Mesendoderm (in vitro differentiated cells): ENCODE measurements at regions not wholly inside any gene's neighbourhood (a gene's known extent, or its start where the extent isn't known, plus 50 kb on each side); places are given as distances from the start of the nearest gene placed in this dataset.
A peak's percentile ranks its signal among the peaks of the same experiment; 100 is the strongest.

ENCODE experiments used
- DNase-seq: peaks from one replicate; pipeline ENCODE4 v3.0.0; 2013
- H2AK5ac ChIP-seq: 2 replicates; pipeline ENCODE4 v1.6.1; 2013; ENCODE audit warnings: low read length, inconsistent platforms
- H2BK120ac ChIP-seq: 2 replicates; pipeline ENCODE4 v1.6.1; 2013; ENCODE audit warnings: low read depth, mild to moderate bottlenecking, low read length, moderate library complexity, mixed read lengths
- H2BK15ac ChIP-seq: replicated peaks from 2 replicates; pipeline ENCODE4 v1.6.1; 2013; ENCODE audit warnings: low read depth, mild to moderate bottlenecking, moderate library complexity
- H2BK5ac ChIP-seq: 2 replicates; pipeline ENCODE4 v1.6.1; 2013; ENCODE audit warnings: low read length, inconsistent platforms
- H3K18ac ChIP-seq: 2 replicates; pipeline ENCODE4 v1.6.1; 2013; ENCODE audit warnings: mild to moderate bottlenecking, low read length, mixed read lengths
- H3K23ac ChIP-seq: one replicate; pipeline ENCODE4 v1.6.1; 2013; ENCODE audit warnings: low read length
- H3K27ac ChIP-seq: 2 replicates; pipeline ENCODE4 v1.5.1; 2013; ENCODE audit warnings: low read depth, mild to moderate bottlenecking, inconsistent platforms, low read length, moderate library complexity
- H3K27me3 ChIP-seq: 2 replicates; pipeline ENCODE4 v1.6.1; 2013; ENCODE audit warnings: low read length, control low read depth, mild to moderate bottlenecking, inconsistent platforms; ENCODE audit not compliant: insufficient read depth, poor library complexity
- H3K36me3 ChIP-seq: 2 replicates; pipeline ENCODE4 v1.6.1; 2013; ENCODE audit warnings: low read length, inconsistent platforms; ENCODE audit not compliant: control insufficient read depth, insufficient read depth
- H3K4ac ChIP-seq: one replicate; pipeline ENCODE4 v1.6.1; 2013; ENCODE audit warnings: low read depth, mild to moderate bottlenecking, low read length, moderate library complexity
- H3K4me1 ChIP-seq: 2 replicates; pipeline ENCODE4 v1.6.1; 2013; ENCODE audit warnings: low read depth, low read length, inconsistent platforms; ENCODE audit not compliant: control insufficient read depth
- H3K4me2 ChIP-seq: 2 replicates; pipeline ENCODE4 v1.6.1; 2013; ENCODE audit warnings: low read length
- H3K4me3 ChIP-seq: 2 replicates; pipeline ENCODE4 v1.5.1; 2013; ENCODE audit warnings: mild to moderate bottlenecking, low read length
- H3K56ac ChIP-seq: one replicate; pipeline ENCODE4 v1.6.1; 2013; ENCODE audit warnings: low read length
- H3K79me1 ChIP-seq: 2 replicates; pipeline ENCODE4 v1.6.1; 2013; ENCODE audit warnings: low read length, inconsistent platforms
- H3K79me2 ChIP-seq: 2 replicates; pipeline ENCODE4 v1.6.1; 2013; ENCODE audit warnings: mild to moderate bottlenecking, low read length; ENCODE audit not compliant: control insufficient read depth, insufficient read depth
- H3K9ac ChIP-seq: 2 replicates; pipeline ENCODE4 v1.6.1; 2013; ENCODE audit warnings: low read length, inconsistent platforms
- H4K5ac ChIP-seq: one replicate; pipeline ENCODE4 v1.6.1; 2013; ENCODE audit warnings: low read length
- H4K8ac ChIP-seq: one replicate; pipeline ENCODE4 v1.6.1; 2013; ENCODE audit warnings: low read depth, mild to moderate bottlenecking, control low read depth, low read length, moderate library complexity
- WGBS: extraction: QIAGEN DNeasy Blood & Tissue Kit; methylation state at CpG from one replicate; pipeline ENCODE4 v1.1.7; 2013; ENCODE audit warnings: low lambda C conversion rate, missing lambda C conversion rate; ENCODE audit not compliant: insufficient coverage; ENCODE audit errors: extremely low coverage; 5-methylcytosine and 5-hydroxymethylcytosine counted together

DNA sequence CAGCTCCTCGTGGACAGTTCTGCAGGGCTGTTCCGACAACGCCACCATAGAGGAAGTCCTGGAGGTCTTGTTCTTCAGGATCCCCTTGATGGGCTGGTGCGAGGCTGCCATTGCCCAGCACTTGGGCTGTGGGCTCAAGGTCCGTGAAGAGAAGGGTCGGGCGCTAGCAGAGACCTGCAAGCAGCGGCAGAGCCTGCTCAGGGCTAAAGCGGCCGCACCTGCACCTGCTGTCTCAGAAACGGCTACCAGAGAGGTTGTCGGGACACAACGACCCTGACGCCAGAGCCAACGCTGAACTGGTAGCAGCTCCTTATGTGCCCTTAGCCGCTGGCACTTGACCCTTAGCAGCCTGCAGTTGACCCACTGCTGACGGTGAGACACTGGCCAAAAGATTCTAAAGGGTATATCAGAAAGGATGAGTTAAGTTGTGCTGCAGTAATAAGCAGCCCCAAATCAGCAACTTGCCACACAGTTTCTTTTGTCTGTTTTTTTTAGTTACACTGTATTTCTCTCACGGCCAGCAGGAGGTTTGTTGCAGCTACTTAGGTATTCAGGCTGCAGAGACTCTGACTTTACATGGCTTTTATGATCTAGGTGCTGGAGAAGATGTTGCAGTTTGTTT lies 55.5 kb upstream of the ST6GAL2 start:
- no peak overlapping the region for H2AK5ac ChIP-seq
- no peaks in the 10 kb centered on the region for H3K79me2 ChIP-seq
- no peak overlapping the region for H3K4me3 ChIP-seq
- H3K4me2 ChIP-seq, result no peak overlapping the region
- H3K27me3 ChIP-seq, result no peaks in the 10 kb centered on the region
- H3K36me3 ChIP-seq, result no peaks in the 10 kb centered on the region
- H3K4me1 ChIP-seq, result no peaks in the 10 kb centered on the region
- no peak overlapping the region for H3K56ac ChIP-seq
- H3K23ac ChIP-seq, result no peak overlapping the region
- H3K79me1 ChIP-seq, result no peaks in the 10 kb centered on the region
- no peak overlapping the region for H2BK5ac ChIP-seq
- H2BK15ac ChIP-seq, result no peak overlapping the region
- H3K4ac ChIP-seq, result no peak overlapping the region
- no peak overlapping the region for H2BK120ac ChIP-seq
- no peak overlapping the region for H3K27ac ChIP-seq
- H4K8ac ChIP-seq, result no peak overlapping the region
- no CpG with 5 or more reads among the region's 18 CpGs for WGBS
- no peak overlapping the region for H4K5ac ChIP-seq
- no peak for DNase-seq
- no peak overlapping the region for H3K9ac ChIP-seq
- H3K18ac ChIP-seq, result no peak overlapping the region

DNA sequence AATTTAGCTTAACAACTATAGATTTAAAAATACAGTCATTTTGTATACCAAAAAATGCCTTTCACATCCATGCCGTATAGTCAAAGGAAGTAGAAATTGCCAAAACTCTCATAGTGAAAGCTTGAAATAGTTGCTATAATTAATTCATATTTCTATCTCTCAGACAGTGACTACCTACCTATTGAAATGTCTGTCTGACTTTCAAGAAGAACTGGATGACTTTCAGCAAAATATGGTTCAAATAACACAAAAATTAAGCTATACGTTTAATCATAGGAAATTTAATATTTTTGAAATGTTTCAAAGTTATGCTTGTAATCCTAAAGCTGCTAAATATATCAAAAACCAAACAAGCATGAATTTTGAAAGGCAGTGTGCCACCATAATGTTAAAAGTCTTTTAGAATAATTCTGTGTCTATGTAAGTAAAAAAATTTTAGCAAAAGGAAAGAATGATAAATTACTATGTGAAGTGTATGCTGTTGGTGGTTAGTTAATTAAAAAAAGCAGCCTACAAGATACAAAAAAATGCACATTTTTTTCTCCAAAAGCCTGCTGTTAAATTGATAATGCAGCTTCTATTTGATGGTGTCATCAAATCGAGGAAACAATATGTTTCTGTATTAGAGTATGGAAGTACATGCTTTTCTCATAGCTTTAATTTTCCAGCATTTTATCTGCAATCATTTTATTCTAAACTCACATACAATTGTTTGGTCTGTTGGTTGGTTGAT lies 57.7 kb upstream of the ST6GAL2 start:
- Histone ChIP-seq H3K27me3 (no peaks in the 10 kb centered on the region), H2BK15ac (no peak overlapping the region), H2AK5ac (no peak overlapping the region), H4K8ac (no peak overlapping the region), H3K4me2 (no peak overlapping the region), H3K23ac (no peak overlapping the region), H3K9ac (no peak overlapping the region), H3K79me2 (no peaks in the 10 kb centered on the region), H3K27ac (no peak overlapping the region), H3K56ac (no peak overlapping the region), H4K5ac (no peak overlapping the region), H3K4ac (no peak overlapping the region), H3K36me3 (no peaks in the 10 kb centered on the region), H3K4me1 (no peaks in the 10 kb centered on the region), H3K4me3 (no peak overlapping the region), H2BK120ac (no peak overlapping the region), H2BK5ac (no peak overlapping the region), H3K18ac (no peak overlapping the region), H3K79me1 (no peaks in the 10 kb centered on the region)
- DNase-seq, result no peak
- WGBS, result no CpG with 5 or more reads among the region's 3 CpGs

DNA sequence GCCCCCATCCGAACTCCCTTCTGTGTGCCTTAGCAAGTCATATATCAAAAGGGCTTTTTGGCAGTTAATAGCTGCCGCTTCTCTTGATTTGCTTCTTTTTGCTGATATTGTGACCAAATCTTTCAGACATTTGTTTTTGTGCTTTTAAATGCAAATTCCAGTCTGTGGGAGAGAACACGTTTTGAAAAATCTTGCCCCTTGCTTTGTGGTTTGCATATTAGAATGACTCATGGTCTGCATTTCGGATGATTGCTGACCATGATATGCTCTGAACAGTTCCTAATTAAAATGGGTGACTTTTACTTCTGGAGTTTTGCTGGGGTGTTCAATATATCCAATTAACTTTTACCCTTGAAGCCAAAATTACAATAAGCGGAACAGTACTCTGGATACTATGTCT lies 58.2 kb upstream of the ST6GAL2 start:
- Histone ChIP-seq H2BK15ac (no peak overlapping the region), H4K5ac (no peak overlapping the region), H4K8ac (no peak overlapping the region), H2AK5ac (no peak overlapping the region), H2BK5ac (no peak overlapping the region), H3K4me2 (no peak overlapping the region), H3K56ac (no peak overlapping the region), H2BK120ac (no peak overlapping the region), H3K4me1 (no peaks in the 10 kb centered on the region), H3K4me3 (no peak overlapping the region), H3K79me1 (no peaks in the 10 kb centered on the region), H3K27me3 (no peaks in the 10 kb centered on the region), H3K18ac (no peak overlapping the region), H3K23ac (no peak overlapping the region), H3K4ac (no peak overlapping the region), H3K79me2 (no peaks in the 10 kb centered on the region), H3K9ac (no peak overlapping the region), H3K36me3 (no peaks in the 10 kb centered on the region), H3K27ac (no peak overlapping the region)
- no peak for DNase-seq
- no CpG with 5 or more reads among the region's 5 CpGs for WGBS

DNA sequence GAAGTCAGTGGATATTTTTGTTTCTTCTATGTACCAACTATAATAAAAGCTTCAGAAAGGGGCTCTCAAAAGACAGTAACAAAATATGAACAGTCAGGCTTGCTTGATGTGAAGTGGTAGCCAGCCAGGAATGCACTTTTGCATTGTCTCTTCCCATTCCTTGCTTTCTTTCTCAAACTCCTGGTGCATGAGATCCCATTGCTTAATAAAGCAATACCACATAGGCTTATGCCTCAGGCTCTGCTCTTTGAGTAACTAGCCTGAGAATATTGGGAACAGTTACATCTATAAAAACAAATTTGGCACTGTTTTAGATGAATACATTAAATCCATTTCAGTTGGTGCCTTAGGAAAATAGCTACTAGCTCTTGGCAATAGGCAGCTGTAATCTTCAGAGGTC lies 62.6 kb upstream of the ST6GAL2 start:
- Histone ChIP-seq H3K4ac (no peak overlapping the region), H4K8ac (no peak overlapping the region), H3K4me3 (no peak overlapping the region), H2AK5ac (no peak overlapping the region), H3K79me1 (no peaks in the 10 kb centered on the region), H4K5ac (no peak overlapping the region), H2BK15ac (no peak overlapping the region), H3K4me2 (no peak overlapping the region), H2BK5ac (no peak overlapping the region), H3K18ac (no peak overlapping the region), H3K27ac (no peak overlapping the region), H3K56ac (no peak overlapping the region), H2BK120ac (no peak overlapping the region), H3K79me2 (no peaks in the 10 kb centered on the region), H3K4me1 (no peaks in the 10 kb centered on the region), H3K36me3 (no peaks in the 10 kb centered on the region), H3K27me3 (no peaks in the 10 kb centered on the region), H3K23ac (no peak overlapping the region), H3K9ac (no peak overlapping the region)
- no peak for DNase-seq

GRCh38 chr2:106953236-106953635 lies 67.3 kb upstream of the ST6GAL2 start:
- Histone ChIP-seq H3K79me1 (no peaks in the 10 kb centered on the region), H3K4me3 (no peak overlapping the region), H3K9ac (no peak overlapping the region), H3K36me3 (no peaks in the 10 kb centered on the region), H3K56ac (no peak overlapping the region), H3K4me2 (no peak overlapping the region), H2BK120ac (no peak overlapping the region), H4K5ac (no peak overlapping the region), H2BK5ac (no peak overlapping the region), H3K27ac (no peak overlapping the region), H3K79me2 (no peaks in the 10 kb centered on the region), H3K27me3 (no peaks in the 10 kb centered on the region), H3K4ac (no peak overlapping the region), H3K4me1 (no peaks in the 10 kb centered on the region), H2BK15ac (no peak overlapping the region), H3K18ac (no peak overlapping the region), H2AK5ac (no peak overlapping the region), H4K8ac (no peak overlapping the region), H3K23ac (no peak overlapping the region)
- DNase-seq, result no peak
- no CpG with 5 or more reads among the region's 5 CpGs for WGBS

DNA sequence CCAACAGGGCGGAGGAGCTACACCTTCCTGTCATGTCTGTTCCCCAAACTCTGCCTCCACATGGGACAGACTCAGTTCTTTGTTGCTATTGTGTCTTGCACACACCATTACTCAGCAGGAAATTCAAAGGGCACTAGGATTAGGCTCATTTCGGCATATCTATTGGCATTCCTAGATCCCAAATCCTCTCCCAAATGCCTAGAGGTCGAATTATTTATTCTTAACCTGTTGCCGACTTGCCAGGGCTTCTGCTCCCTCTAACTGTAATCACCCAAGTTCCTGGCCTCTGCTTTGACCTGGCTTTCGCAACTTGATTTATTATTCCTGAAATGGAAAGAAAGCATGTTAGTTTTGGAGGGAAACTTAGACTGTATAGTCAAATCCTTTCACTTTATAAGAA lies 67.8 kb upstream of the ST6GAL2 start:
- Histone ChIP-seq H3K79me1 (no peaks in the 10 kb centered on the region), H4K5ac (no peak overlapping the region), H3K27me3 (no peaks in the 10 kb centered on the region), H3K23ac (no peak overlapping the region), H3K9ac (no peak overlapping the region), H3K79me2 (no peaks in the 10 kb centered on the region), H3K36me3 (no peaks in the 10 kb centered on the region), H3K27ac (no peak overlapping the region), H3K4me3 (no peak overlapping the region), H3K18ac (no peak overlapping the region), H3K4me2 (no peak overlapping the region), H3K4ac (no peak overlapping the region), H2BK120ac (no peak overlapping the region), H3K56ac (no peak overlapping the region), H2AK5ac (no peak overlapping the region), H2BK15ac (no peak overlapping the region), H4K8ac (no peak overlapping the region), H2BK5ac (no peak overlapping the region), H3K4me1 (no peaks in the 10 kb centered on the region)
- DNase-seq, result peak; percentile 18
- no CpG with 5 or more reads among the region's 5 CpGs for WGBS
